Pons (tissue), 1 donor: ENCODE measurements at regions not wholly inside any gene's neighbourhood (a gene's known extent, or its start where the extent isn't known, plus 50 kb on each side); places are given as distances from the start of the nearest gene placed in this dataset.
"Not testable (repeated sequence)": the region's sequence is repeated elsewhere in the genome, so short reads cannot be mapped to it uniquely, and the experiment has no call there.

Experiments
- DNase-seq: peaks from one replicate; pipeline ENCODE4 v3.0.0-alpha.2; 2016; ENCODE audit warnings: low spot score

DNA sequence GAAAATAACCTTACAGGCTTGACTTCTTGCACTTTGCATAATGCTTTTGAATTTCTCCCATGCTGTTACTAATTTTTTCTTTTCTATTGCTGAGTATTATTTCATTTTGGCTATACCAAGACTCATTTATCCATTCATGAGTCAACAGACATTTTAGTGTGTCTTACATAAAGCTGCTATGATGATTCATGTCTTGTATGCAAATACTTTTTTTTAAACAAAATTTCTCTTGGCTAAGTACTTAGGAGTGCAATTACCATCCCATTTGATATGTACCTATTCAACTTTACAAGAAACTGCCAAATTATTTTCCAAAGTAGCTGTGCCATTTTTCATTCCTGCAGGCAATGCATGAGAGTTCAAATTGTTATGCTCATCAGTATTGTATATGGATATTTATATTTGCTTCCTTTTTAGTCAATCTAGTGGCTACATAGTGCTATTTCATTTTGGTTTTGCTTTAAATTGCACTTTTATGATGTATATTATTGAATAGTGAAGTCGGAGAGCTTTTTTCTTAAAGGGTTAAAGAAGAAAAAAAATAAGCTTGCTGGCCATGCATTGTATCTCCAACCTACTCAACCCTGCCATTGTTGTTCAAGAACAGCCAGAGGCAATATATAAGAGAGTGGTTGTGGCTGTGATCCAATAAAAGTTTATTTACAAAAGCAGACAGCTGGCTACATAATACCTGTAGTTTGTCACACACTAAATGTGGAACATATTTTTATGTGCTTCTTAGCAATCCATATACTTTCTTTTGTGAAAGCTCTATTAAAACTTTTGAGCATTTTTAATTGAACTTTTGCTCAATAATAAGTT, 862.8 kb downstream of the KCNT2 start:
- no peak for DNase-seq

DNA sequence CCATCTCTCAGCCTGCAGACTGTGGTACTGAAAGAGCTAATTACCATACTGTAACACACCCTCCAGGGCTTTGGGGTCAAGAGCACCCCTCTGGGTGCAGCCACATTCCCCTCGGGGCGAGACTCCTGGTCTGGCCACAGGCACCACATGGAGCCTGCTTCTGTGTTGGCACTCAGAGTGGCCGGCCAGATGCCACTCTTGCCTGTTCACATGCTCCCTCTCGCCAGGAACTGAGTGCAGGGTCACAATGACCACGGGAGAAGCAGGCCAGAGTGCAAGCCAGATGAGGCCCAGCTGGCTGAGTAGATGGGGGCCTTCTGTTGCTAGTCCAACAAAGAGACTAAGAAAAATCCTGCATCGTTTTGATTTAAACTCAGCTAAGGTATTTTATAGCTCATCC, 864.0 kb downstream of the KCNT2 start:
- no peak for DNase-seq

DNA sequence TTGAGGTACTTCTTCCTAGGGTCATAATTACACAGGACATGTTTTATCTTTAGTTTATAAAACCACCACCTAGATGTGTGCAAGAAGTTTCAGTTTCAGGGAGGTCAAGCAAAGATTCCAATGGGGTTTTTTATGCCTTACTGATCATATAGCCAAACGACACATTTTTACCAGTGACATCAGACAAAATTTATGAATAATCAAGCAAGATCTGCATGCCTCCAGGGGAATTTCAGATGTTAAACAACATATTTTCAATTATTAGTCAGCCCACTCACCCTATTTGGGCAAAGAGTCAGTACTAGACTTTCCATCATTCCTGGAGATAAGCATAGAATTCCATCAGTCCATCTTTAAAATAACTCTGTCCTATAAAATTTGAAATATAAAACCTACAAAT, 867.4 kb downstream of the KCNT2 start:
- DNase-seq = no peak

DNA sequence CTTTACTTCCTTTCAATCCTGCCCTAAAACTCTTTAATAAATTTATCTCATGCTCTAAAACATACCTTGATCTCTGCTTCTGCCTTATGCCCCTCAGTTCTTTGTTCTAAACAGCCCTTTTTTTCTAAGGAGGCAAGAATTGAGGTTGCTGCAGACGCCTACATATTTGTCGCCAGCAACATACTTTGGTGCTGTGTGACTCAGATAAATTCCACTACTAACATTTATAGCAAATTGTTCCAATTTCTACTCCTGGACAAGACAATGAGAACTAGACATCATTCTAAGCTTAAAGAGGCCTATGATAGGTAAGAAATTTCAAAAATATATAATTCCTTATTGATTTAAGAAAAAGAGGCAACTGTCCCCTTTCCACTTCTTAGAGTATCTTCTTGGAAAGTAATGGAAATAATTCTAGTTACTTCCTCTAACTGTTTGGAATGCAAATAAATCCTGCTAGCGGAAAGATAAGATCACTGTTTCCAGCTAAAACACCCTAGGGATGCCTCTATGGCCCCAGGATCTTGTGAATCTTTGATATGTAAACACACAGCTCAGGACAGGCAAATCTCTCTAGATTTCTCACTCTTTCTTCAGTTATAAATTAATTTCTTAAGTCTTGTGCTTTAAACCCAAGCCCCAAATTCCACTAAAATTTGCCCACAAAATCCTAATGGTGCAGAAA, 869.1 kb downstream of the KCNT2 start:
- no peak for DNase-seq

DNA sequence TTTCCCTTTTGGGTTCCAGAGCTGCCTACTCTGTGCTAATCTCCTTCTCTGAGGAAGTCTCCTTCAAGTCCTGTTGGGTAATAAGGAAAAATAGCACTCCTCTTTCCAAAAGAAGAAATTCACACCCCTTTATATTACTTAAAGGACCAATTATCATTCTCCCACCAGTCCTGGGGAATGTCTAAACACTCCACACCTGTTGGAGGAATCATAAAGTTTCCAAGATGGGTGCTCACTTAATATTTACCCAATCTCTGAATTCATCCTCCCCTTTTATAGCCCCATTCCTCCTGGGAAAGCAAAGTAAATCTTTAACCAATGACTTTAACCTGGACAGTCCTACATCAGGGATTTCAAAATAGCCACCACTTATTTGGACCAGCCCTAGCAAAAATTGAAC, 873.1 kb downstream of the KCNT2 start:
- no peak for DNase-seq

DNA sequence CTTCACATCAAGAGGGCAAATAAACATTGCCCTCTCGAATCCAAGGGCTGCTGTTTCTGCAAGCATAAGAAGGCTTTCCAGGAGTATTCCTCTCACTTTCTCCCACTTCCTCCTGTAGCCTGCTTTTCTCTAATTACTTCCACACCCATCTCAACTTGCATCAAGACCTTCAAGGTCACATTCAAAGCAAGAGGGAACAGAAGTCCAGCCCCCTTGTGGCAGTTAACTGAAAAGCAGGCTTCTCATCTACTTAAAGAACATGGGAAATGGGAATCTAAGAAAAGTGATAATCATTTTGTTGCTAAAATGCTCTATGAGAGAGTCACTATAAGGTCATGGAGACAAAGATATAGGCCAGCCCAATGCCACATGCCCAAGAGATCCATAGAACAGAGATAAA, 874.4 kb downstream of the KCNT2 start:
- no peak for DNase-seq

DNA sequence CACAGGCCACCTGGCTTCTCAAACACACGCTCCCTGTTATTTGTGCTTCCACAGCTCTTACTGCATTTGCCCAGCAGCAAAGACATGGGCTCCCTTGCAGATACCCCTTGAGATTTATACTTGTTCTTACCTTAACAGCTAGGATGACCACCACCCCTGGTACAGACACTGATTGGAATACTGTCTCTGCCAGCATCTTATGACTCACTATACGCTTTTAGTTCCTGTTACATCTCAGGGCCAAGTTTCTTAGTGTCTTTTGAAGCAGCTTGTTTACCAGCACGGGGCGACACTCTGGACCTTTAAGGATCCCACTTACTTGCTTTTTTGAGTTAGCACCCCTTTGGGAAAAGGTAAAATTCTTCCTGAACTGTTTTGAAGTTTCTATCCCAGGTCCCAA, 874.8 kb downstream of the KCNT2 start:
- no peak for DNase-seq

DNA sequence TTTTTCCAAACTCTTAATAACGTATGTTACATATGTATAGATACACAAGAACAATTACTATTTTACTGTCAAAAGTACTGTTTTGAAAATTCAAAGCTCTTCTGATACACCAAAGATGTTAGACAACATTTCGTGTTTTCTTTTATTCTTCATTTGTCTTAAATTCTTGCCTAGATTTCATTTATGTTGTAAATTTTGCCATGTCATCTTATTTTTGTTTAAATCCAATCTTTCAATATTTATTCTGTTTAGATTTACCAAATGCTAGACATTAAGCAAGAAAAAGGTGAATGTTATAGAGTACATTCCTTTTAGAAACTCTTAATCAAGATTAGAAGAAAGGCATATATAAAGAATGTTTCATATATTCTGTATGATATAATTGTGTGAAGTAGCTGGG, 876.9 kb downstream of the KCNT2 start:
- no peak for DNase-seq

DNA sequence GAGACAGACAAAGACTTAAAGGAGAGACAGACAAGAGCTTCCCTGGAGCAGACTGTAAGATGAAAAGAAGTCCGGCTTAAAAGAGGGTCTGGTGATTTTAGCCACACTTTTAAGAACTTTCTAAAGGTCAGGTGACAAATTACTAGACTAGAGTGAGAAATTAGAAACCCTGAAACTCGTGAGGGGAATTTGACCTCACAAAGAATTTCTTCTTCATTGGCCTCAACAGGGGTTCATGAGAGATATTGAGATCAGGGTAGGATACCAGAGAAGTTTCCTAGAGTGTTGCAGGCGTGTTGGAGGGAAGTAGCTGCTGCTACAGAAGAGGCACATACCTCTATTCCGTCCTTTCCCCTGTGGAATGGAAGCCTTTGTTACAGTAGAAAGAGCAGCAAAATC, 884.4 kb downstream of the KCNT2 start:
- DNase-seq = no peak

DNA sequence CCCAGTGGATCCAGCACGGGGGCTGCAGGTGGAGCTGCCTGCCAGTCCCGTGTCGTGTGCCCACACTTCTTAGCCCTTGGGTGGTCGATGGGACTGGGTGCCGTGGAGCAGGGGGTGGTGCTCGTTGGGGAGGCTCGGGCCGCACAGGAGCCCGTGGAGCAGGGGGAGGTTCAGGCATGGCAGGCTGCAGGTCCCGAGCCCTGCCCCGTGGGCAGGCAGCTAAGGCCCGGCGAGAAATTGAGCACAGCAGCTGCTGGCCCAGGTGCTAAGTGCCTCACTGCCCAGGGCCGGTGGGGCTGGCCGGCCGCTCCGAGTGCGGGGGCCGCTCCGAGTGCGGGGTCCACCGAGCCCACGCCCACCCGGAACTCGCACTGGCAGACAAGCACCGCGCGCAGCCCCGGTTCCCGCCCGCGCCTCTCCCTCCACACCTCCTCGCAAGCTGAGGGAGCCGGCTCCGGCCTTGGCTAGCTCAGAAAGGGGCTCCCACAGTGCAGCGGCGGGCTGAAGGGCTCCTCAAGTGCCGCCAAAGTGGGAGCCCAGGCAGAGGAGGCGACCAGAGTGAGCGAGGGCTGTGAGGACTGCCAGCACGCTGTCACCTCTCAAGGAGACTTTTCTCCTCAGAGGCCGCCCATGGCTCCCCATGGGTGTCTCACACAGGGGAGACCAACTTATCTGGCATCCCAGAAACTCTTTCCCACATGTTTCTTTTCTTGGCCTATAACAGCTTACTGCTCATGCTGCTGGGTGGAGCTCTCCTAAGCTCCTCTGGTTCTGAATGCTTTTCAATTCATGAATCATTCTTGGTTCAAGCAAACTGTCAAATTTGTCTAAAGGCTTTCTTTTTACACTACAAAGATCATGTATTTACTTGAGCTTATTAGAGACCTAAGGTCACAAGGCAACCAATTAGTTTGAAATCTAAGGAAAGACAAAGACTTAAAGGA, 885.1 kb downstream of the KCNT2 start:
- DNase-seq = not testable (repeated sequence)

DNA sequence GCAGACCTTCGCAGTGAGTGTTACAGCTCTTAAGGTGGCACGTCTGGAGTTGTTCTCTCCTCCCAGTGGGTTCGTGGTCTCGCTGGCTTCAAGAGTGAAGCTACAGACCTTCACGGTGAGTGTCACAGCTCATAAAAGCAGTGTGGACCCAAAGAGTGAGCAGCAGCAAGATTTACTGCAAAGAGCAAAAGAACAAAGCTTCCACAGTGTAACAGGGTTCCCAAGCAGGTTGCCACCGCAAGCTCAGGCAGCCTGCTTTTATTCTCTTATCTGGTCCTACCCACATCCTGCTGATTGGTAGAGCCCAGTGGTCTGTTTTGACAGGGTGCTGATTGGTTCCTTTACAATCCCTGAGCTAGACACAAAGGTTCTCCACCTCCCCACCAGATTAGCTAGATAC, 886.1 kb downstream of the KCNT2 start:
- not testable (repeated sequence) for DNase-seq

DNA sequence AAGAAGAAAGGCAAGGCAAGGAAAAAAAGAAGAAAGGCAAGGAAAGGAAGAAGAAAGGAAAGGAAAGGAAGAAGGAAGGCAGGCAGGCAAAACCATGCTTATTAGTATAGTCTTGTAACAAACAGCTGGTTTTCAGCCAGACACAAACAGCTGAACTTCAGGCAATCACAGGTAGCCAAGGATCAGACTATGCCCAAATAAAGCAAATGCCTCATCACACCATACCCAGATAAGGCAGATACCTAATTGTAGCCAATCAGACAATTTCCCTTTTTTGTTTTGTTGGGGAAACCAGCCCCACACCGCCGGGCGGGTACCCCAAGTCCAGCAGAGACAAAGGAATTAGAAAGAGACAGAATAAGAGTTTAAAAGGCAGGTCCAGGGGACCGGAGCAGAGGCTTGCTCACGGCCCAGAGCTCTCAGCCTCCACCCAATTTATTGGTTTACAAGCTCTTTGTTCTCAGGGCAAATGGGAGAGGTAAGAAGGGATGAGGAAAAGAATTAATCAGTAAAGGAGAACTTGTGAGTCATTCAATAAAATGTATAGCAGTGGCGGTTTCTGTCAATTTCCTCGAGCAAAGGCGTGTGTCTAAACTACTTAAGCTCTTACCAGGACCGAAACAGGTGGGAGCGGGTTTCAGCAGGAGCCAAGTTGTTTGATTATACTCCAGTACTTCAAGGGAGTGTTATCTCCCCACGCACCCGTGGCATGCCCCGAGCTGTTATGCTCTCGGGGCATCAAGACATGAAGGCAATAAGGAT, 886.8 kb downstream of the KCNT2 start:
- no peak for DNase-seq

DNA sequence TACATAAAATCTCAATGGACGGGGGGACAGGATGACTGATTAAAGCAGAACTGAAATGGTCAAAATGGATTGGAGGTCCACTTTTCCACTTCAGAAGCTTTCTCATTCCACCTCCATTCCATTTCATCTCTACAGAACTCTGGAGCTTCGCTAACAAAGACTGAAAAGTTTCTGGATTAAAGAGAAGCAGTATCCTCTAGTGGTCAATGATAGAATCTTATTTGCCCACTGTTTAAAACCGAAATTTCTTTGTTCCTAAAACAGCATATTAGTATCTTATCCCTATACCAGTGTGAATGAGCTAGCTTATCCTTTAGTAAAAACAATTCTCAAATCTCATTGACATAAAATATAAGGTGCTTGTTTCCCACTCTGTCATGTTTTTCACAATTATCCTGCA, 890.6 kb downstream of the KCNT2 start:
- DNase-seq = peak; percentile 35

DNA sequence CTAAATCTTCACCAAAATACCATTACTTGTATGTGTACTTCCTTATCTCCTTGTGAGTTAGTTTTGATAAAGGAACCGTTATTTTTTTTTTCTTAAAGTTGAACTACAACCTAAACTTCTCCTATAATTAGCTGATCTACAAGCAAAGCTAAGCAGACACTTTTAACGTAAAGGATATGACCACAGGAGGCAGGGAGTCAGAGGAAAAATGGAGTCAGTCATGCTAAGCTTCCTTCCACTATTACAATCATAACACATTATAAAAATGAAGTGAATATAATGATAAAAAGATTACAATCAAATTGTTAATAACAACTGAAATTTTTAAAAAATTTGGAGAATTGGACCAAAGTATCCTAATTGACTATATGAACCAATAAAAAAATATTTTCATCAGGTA, 892.6 kb downstream of the KCNT2 start:
- no peak for DNase-seq

DNA sequence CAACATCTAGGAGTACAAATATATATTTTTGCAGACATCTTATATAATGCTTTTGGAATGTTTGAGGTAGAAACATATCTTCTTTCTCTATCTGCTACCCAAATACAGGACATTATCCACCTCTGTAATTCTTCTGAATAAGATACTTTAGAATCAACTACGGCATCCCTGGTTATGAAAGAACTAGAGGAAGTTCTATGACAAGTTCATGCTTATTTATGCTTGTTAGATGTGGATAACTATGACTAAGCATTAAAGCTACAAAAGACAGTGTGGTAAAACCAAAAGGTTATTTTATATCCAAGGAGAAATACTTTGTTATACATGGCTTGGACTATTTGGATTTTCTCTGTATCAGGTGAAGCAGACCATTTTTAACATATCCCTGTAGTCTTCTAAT, 894.0 kb downstream of the KCNT2 start:
- DNase-seq = no peak

DNA sequence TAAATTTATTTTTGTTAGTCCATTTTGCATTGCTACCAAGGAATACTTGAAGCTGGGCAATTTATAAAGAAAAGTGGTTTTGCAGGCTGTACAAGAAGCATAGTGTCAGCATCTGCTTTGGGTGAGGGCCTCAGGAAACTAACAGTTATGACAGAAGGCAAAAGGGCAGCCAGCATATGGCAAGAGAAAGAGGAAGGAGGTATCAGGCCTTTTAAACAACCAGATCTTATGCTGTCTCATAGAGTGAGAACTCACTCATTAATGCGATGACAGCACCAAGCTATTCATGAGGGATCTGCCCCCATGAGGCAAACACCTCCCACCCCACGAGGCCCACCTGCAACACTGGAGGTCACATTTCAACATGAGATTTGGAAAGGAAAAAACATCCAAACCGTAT, 898.4 kb downstream of the KCNT2 start:
- no peak for DNase-seq

DNA sequence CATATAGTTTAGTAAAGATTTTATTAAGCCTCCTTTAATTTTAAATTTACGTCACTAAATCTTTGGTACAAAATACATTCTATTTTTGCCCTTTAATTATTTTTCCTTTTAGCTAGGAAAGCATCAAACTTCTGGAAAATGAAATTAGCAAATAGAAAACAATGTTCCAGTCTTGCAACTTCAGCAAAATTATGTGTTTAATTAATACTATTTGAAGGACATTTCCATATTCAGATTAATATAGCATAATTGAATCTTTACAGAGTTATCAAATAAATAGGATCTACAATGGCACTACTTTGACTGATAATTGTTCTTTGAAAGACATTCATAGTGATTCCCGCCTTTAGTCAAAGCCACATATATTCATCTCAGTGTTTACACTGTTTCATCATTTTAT, 904.2 kb downstream of the KCNT2 start:
- DNase-seq = no peak

DNA sequence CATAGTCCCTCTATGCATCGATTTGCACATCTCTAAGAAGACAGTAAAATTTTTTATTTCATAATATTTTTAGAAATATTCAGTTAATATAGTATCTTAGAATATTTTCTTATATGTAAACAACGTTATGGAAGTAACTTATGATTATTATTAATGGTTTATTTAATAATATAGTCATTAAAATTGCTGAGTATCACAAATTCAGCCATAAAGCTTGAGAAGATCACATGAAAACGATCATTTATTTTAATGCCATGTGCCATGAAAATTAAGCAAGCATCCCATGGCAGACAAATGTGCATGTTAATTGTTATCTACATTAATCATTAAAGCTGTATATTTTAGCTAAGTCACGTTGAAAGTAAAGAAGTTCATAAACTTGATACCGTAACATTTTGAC, 907.1 kb downstream of the KCNT2 start:
- DNase-seq = no peak

DNA sequence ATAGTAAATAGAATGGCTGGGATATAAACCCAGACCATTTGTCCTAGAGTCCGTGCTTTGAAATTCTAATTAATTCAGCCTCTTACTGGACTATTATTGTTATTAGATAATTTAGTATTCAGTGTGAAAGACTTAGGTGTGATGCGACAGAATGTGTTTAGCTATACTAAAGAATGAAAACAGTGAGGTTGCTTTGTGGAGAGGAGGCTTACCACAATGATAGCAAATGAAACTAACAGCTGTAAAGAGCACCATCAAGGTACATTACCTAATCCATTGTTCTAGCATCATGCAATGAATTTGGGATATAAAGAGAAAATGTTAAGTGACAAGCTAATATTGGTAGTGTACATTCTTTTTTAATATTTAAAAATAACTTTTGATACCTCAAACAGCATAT, 911.1 kb downstream of the KCNT2 start:
- DNase-seq = no peak

DNA sequence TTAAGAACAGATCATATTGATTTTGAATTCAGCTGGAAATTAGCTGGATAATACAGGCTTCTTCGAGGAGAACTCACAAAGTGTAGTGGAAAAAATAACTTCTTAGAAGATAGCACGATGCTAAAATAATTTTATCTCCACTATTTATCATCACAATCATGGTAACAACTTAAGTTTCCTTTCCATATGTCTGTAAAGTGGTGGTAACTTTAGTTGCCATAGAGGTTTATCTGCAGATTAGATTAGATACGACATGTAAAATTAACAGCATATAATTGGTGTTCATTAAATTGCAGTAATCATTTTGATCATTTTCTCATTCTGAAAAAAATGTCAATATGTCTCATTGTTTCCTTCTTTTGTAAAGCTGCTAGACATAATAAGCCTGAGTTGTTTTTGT, 921.5 kb downstream of the KCNT2 start:
- DNase-seq = no peak

DNA sequence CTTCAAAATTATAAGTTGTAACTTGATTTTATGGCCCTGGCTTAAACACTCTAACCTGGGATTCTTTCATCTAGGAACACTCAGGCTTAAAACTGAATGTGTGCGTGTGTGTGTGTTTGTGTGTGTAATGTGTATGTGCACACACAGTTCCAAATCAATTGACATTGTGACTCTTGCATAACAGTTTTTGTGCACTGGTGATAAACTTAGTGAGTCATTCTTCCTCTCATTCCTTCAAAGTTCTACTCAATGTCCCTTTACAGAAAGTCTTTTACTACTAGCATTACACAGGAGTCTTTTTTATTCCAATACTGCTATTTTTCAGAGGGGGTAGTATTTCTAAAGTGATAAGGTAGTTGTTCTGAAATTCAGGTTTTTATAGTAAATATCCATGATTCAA, 943.6 kb downstream of the KCNT2 start:
- DNase-seq = no peak
